ENCODE measurements at regions not wholly inside any gene's neighbourhood (a gene's known extent, or its start where the extent isn't known, plus 50 kb on each side); places are given as distances from the start of the nearest gene placed in this dataset.

GRCh38 chr1:199204231-199204630 is 565.4 kb downstream of the PTPRC start:
- Histone ChIP-seq H3K27ac (ENCODE audit: low read length) (no peak overlapping the region), H3K9me3 (ENCODE audit: control insufficient read depth in 2 of 2, low read length in 2 of 2) (no peaks in the 10 kb centered on the region), H3K4me1 (ENCODE audit: control insufficient read depth, insufficient read depth, low read length) (no peaks in the 10 kb centered on the region), H3K36me3 (ENCODE audit: control insufficient read depth in 2 of 2, insufficient read depth in 2 of 2, low read length in 2 of 2) (no peaks in the 10 kb centered on the region), H3K27me3 (ENCODE audit: control insufficient read depth in 1 of 2, insufficient read depth in 2 of 2, low read length in 2 of 2) (no peaks in the 10 kb centered on the region), H3K9ac (ENCODE audit: low read length in 2 of 2) (no peak overlapping the region), H3K4me3 (ENCODE audit: low read length in 2 of 2) (no peak overlapping the region)

DNA sequence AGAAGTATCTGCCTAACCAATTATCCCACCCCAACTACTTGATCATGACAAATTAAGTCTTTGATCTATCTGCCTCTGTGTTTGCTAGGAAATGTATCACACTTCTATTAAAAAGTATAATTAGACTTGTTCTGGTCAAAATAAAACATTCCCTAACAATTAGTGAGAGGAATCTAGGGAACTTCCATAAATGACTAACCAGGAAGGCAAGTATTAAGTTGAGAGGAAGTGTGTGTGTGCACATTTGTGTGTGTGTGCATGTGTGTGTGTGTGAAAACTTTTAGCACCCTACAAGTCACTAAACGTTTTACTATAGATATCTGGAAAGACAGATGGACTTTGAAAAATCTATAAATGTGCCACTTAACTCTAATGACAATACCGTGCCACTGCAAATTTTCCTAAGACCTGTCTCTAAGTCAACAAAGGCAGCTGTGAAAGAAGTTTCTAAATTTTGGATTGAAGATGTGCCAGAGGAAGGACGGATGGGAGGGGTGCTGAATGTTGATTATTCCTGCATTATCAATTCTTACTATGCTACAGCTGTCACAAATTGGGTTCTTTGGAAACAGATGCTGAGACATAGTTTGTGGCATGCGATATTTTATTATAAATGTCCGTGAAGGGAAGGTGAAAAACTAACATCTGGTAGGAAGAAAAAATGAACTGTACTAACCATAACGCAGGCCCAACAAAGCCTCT is 567.1 kb downstream of the PTPRC start:
- Histone ChIP-seq H3K9me3 (ENCODE audit: control insufficient read depth in 2 of 2, low read length in 2 of 2) (no peaks in the 10 kb centered on the region), H3K9ac (ENCODE audit: low read length in 2 of 2) (no peak overlapping the region), H3K27ac (ENCODE audit: low read length) (no peak overlapping the region), H3K27me3 (ENCODE audit: control insufficient read depth in 1 of 2, insufficient read depth in 2 of 2, low read length in 2 of 2) (no peaks in the 10 kb centered on the region), H3K4me1 (ENCODE audit: control insufficient read depth, insufficient read depth, low read length) (no peaks in the 10 kb centered on the region), H3K36me3 (ENCODE audit: control insufficient read depth in 2 of 2, insufficient read depth in 2 of 2, low read length in 2 of 2) (no peaks in the 10 kb centered on the region), H3K4me3 (ENCODE audit: low read length in 2 of 2) (no peak overlapping the region)

- Histone ChIP-seq H3K27me3 (ENCODE audit: control insufficient read depth in 1 of 2, insufficient read depth in 2 of 2, low read length in 2 of 2) (no peaks in the 10 kb centered on the region), H3K9me3 (ENCODE audit: control insufficient read depth in 2 of 2, low read length in 2 of 2) (no peaks in the 10 kb centered on the region), H3K4me1 (ENCODE audit: control insufficient read depth, insufficient read depth, low read length) (no peaks in the 10 kb centered on the region), H3K27ac (ENCODE audit: low read length) (no peak overlapping the region), H3K9ac (ENCODE audit: low read length in 2 of 2) (no peak overlapping the region), H3K4me3 (ENCODE audit: low read length in 2 of 2) (no peak overlapping the region), H3K36me3 (ENCODE audit: control insufficient read depth in 2 of 2, insufficient read depth in 2 of 2, low read length in 2 of 2) (no peaks in the 10 kb centered on the region)
Measured at GRCh38 chr1:199208847-199209246, 570.0 kb downstream of the PTPRC start.

DNA sequence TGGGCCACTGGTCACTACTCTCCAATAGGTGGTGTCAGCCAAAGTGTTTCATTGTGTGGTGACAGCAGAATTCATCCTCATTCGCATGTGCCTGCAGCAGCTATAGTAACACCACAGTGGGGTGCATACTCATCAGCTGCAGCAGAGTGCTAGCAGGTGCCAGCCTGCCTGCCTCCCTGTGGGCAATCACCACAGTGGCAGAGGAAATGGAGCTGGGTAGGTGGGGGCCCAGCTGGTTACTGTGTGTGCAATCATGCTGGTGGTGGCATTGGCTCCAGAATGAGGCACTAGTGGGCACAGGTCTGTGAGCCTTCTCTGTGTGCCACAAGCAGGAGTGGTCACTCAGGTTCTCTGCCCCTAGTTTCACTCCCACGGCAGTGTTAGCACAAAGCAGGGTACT is 579.2 kb downstream of the PTPRC start:
- Histone ChIP-seq H3K4me3 (ENCODE audit: low read length in 2 of 2) (no peak overlapping the region), H3K4me1 (ENCODE audit: control insufficient read depth, insufficient read depth, low read length) (no peaks in the 10 kb centered on the region), H3K9me3 (ENCODE audit: control insufficient read depth in 2 of 2, low read length in 2 of 2) (peaks cover 0 to 4% of the 10 kb centered on the region in 2 donors), H3K27me3 (ENCODE audit: control insufficient read depth in 1 of 2, insufficient read depth in 2 of 2, low read length in 2 of 2) (peaks cover 0 to 2% of the 10 kb centered on the region in 2 donors), H3K9ac (ENCODE audit: low read length in 2 of 2) (no peak overlapping the region), H3K36me3 (ENCODE audit: control insufficient read depth in 2 of 2, insufficient read depth in 2 of 2, low read length in 2 of 2) (no peaks in the 10 kb centered on the region), H3K27ac (ENCODE audit: low read length) (no peak overlapping the region)

DNA sequence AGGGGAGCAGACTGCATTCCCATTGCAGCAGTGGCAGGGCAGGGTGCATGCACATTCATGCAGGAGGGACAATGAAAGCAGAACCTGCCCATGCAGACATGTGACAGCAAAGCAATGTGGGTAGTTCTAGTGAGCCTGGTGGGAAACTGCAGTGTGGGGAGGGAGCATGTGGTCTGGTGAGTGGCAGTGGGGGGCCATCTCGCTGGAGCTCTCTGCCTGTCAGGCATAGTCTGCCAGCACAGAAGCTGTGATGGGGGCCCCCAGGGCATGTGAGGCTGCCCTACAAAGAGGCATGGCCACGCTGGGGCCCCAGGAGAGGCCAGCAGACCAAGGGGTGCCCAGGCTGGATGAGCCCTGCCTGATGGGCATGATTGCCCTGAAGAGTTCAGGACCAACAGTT is 579.7 kb downstream of the PTPRC start:
- no peaks in the 10 kb centered on the region for H3K4me1 ChIP-seq (ENCODE audit: control insufficient read depth, insufficient read depth, low read length)
- no peak overlapping the region for H3K4me3 ChIP-seq (ENCODE audit: low read length in 2 of 2)
- H3K9ac ChIP-seq (ENCODE audit: low read length in 2 of 2): no peak overlapping the region
- peaks cover 0 to 4% of the 10 kb centered on the region in 2 donors for H3K9me3 ChIP-seq (ENCODE audit: control insufficient read depth in 2 of 2, low read length in 2 of 2)
- no peaks in the 10 kb centered on the region for H3K36me3 ChIP-seq (ENCODE audit: control insufficient read depth in 2 of 2, insufficient read depth in 2 of 2, low read length in 2 of 2)
- no peak overlapping the region for H3K27ac ChIP-seq (ENCODE audit: low read length)
- peaks cover 0 to 2% of the 10 kb centered on the region in 2 donors for H3K27me3 ChIP-seq (ENCODE audit: control insufficient read depth in 1 of 2, insufficient read depth in 2 of 2, low read length in 2 of 2)

DNA sequence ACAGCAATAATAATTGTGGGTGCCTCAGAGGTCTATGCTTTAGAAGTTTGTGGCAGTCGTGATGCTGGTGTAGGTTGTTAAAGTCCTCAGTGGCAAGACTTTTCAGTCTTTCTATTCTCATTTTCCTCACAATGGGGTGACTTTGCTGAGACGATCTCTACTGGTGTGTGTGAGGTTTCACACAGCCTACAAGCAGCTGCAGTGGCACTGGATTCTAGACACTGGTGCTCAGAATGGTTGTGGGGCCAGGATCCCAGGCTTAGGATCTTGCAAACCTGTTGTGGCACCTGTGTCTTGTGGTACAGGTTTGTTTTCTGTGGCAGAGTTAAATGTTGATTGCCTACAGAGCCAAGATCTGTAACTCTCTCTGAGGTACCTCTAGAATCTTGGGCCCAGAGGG is 581.2 kb downstream of the PTPRC start:
- Histone ChIP-seq H3K4me3 (ENCODE audit: low read length in 2 of 2) (no peak overlapping the region), H3K27ac (ENCODE audit: low read length) (no peak overlapping the region), H3K4me1 (ENCODE audit: control insufficient read depth, insufficient read depth, low read length) (no peaks in the 10 kb centered on the region), H3K9ac (ENCODE audit: low read length in 2 of 2) (no peak overlapping the region), H3K27me3 (ENCODE audit: control insufficient read depth in 1 of 2, insufficient read depth in 2 of 2, low read length in 2 of 2) (peaks cover 0 to 2% of the 10 kb centered on the region in 2 donors), H3K9me3 (ENCODE audit: control insufficient read depth in 2 of 2, low read length in 2 of 2) (peaks cover 0 to 4% of the 10 kb centered on the region in 2 donors), H3K36me3 (ENCODE audit: control insufficient read depth in 2 of 2, insufficient read depth in 2 of 2, low read length in 2 of 2) (no peaks in the 10 kb centered on the region)

DNA sequence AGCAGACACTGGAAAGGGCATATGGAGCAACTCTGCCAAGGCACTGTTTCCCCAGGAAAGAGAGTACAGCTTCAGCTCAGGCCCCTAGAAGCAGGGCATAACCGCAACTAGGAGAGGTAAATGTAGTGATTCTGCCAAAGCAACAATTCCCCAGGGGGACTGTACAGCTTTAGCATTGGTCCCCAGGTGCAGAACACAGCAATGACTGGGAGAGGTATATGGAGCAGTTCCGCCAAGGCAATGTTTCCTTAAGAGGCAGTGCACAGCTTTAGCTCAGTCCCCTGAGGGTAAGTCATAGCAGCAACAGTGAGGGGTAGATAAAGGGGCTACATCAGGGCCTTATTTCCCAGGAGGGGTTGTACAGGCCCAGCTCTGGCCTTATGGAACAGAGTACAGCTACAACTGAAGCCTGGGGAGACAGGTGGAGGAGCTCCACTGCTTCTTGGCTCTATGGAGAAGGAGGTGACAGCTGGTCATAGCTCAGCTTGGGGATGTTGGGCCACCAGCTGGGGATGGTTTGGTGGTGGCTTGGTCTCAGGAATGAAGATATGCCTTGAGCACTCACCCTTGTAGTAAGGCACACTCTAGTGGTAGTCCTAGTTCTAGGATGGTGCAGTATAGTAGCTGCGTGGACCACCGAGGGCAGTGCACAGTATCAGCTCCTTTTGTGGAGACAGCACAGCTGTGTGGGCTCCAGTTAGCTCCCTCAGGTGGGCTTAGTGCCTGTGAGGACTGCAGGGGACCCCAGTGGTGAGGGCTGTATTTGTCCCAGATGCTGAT is 582.7 kb downstream of the PTPRC start:
- H3K4me1 ChIP-seq (ENCODE audit: control insufficient read depth, insufficient read depth, low read length): no peaks in the 10 kb centered on the region
- no peak overlapping the region for H3K9ac ChIP-seq (ENCODE audit: low read length in 2 of 2)
- H3K27me3 ChIP-seq (ENCODE audit: control insufficient read depth in 1 of 2, insufficient read depth in 2 of 2, low read length in 2 of 2): peaks cover 0 to 2% of the 10 kb centered on the region in 2 donors
- H3K9me3 ChIP-seq (ENCODE audit: control insufficient read depth in 2 of 2, low read length in 2 of 2): peaks cover 0 to 4% of the 10 kb centered on the region in 2 donors
- H3K27ac ChIP-seq (ENCODE audit: low read length): no peak overlapping the region
- H3K4me3 ChIP-seq (ENCODE audit: low read length in 2 of 2): no peak overlapping the region
- no peaks in the 10 kb centered on the region for H3K36me3 ChIP-seq (ENCODE audit: control insufficient read depth in 2 of 2, insufficient read depth in 2 of 2, low read length in 2 of 2)

GRCh38 chr1:199223936-199224335 is 585.1 kb downstream of the PTPRC start:
- Histone ChIP-seq H3K27me3 (ENCODE audit: control insufficient read depth in 1 of 2, insufficient read depth in 2 of 2, low read length in 2 of 2) (peaks cover 0 to 2% of the 10 kb centered on the region in 2 donors), H3K36me3 (ENCODE audit: control insufficient read depth in 2 of 2, insufficient read depth in 2 of 2, low read length in 2 of 2) (no peaks in the 10 kb centered on the region), H3K9ac (ENCODE audit: low read length in 2 of 2) (no peak overlapping the region), H3K27ac (ENCODE audit: low read length) (no peak overlapping the region), H3K4me1 (ENCODE audit: control insufficient read depth, insufficient read depth, low read length) (no peaks in the 10 kb centered on the region), H3K9me3 (ENCODE audit: control insufficient read depth in 2 of 2, low read length in 2 of 2) (no peaks in the 10 kb centered on the region), H3K4me3 (ENCODE audit: low read length in 2 of 2) (no peak overlapping the region)

DNA sequence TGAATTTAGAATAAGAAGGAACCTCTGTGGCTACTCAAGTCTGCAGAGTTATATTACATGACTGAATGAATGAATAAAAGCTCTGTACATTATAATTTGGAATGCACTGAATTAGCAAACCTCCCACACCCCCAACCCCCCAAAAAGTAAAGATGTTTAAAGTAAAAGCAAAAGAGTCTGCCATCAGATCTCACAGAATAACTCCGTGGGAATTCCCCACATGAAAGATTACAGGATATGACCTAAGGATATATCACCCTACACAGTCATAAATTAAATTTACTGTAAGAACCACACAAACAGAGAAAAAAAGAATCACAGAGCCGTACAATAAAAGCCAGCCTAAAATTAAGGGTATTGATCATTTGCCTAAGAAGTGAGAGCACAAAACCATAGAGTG is 587.3 kb downstream of the PTPRC start:
- no peak overlapping the region for H3K4me3 ChIP-seq (ENCODE audit: low read length in 2 of 2)
- H3K9ac ChIP-seq (ENCODE audit: low read length in 2 of 2): no peak overlapping the region
- H3K4me1 ChIP-seq (ENCODE audit: control insufficient read depth, insufficient read depth, low read length): no peaks in the 10 kb centered on the region
- no peak overlapping the region for H3K27ac ChIP-seq (ENCODE audit: low read length)
- no peaks in the 10 kb centered on the region for H3K9me3 ChIP-seq (ENCODE audit: control insufficient read depth in 2 of 2, low read length in 2 of 2)
- H3K27me3 ChIP-seq (ENCODE audit: control insufficient read depth in 1 of 2, insufficient read depth in 2 of 2, low read length in 2 of 2): peaks cover 0 to under 1% of the 10 kb centered on the region in 2 donors
- H3K36me3 ChIP-seq (ENCODE audit: control insufficient read depth in 2 of 2, insufficient read depth in 2 of 2, low read length in 2 of 2): no peaks in the 10 kb centered on the region

GRCh38 chr1:199242147-199242546 is 603.3 kb downstream of the PTPRC start:
- H3K27me3 ChIP-seq (ENCODE audit: control insufficient read depth in 1 of 2, insufficient read depth in 2 of 2, low read length in 2 of 2): no peaks in the 10 kb centered on the region
- no peak overlapping the region for H3K4me3 ChIP-seq (ENCODE audit: low read length in 2 of 2)
- H3K4me1 ChIP-seq (ENCODE audit: control insufficient read depth, insufficient read depth, low read length): no peaks in the 10 kb centered on the region
- no peaks in the 10 kb centered on the region for H3K36me3 ChIP-seq (ENCODE audit: control insufficient read depth in 2 of 2, insufficient read depth in 2 of 2, low read length in 2 of 2)
- no peaks in the 10 kb centered on the region for H3K9me3 ChIP-seq (ENCODE audit: control insufficient read depth in 2 of 2, low read length in 2 of 2)
- H3K27ac ChIP-seq (ENCODE audit: low read length): no peak overlapping the region
- H3K9ac ChIP-seq (ENCODE audit: low read length in 2 of 2): no peak overlapping the region

DNA sequence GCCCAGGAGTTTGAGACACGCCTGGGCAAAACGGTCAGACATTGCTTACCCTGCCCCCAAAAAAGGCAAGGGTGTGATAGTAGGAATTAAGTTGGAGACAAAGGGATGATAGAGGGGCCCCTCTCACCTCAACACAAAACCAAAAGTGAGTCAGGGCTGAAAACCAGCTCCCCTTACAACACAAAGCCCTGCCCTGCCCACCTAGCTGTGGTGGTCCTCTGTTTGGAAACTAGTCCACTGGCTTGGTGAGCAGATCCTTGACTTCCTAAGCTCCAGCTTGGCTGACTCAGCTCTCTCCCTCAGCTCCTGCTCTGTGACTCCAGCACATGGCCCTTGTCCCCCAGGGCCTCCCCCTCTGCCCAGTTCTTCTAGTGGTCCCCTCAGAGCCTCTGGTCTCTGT is 603.8 kb downstream of the PTPRC start:
- Histone ChIP-seq H3K4me3 (ENCODE audit: low read length in 2 of 2) (no peak overlapping the region), H3K9me3 (ENCODE audit: control insufficient read depth in 2 of 2, low read length in 2 of 2) (no peaks in the 10 kb centered on the region), H3K27ac (ENCODE audit: low read length) (no peak overlapping the region)

More for the DNA sequence above, 603.8 kb downstream of the PTPRC start:
- Histone ChIP-seq H3K9ac (ENCODE audit: low read length in 2 of 2) (no peak overlapping the region), H3K27me3 (ENCODE audit: control insufficient read depth in 1 of 2, insufficient read depth in 2 of 2, low read length in 2 of 2) (no peaks in the 10 kb centered on the region), H3K4me1 (ENCODE audit: control insufficient read depth, insufficient read depth, low read length) (no peaks in the 10 kb centered on the region), H3K36me3 (ENCODE audit: control insufficient read depth in 2 of 2, insufficient read depth in 2 of 2, low read length in 2 of 2) (no peaks in the 10 kb centered on the region)

Data from stomach smooth muscle (tissue), 2 donors.